ENCODE measurements at regions not wholly inside any gene's neighbourhood (a gene's known extent, or its start where the extent isn't known, plus 50 kb on each side); places are given as distances from the start of the nearest gene placed in this dataset.

GRCh38 chr12:74259199-74259598 is 278.4 kb upstream of the ATXN7L3B start:
- no peak for TF ChIP-seq POLR2A (IDR thresholded peaks at IDR 0.05; ENCODE audit: low read length)
- no peak for TF ChIP-seq GATA1 (IDR thresholded peaks at IDR 0.05; ENCODE audit: low read depth, low read length)

Data from erythroblast (primary cell).